NCI-H774 (cell line): ENCODE measurements at regions not wholly inside any gene's neighbourhood (a gene's known extent, or its start where the extent isn't known, plus 50 kb on each side); places are given as distances from the start of the nearest gene placed in this dataset.
"Not testable (repeated sequence)": the region's sequence is repeated elsewhere in the genome, so short reads cannot be mapped to it uniquely, and the experiment has no call there.

ENCODE experiments used
- DNase-seq: peaks from one replicate; lab custom pipeline; 2025; lab: John Stamatoyannopoulos, UW

DNA sequence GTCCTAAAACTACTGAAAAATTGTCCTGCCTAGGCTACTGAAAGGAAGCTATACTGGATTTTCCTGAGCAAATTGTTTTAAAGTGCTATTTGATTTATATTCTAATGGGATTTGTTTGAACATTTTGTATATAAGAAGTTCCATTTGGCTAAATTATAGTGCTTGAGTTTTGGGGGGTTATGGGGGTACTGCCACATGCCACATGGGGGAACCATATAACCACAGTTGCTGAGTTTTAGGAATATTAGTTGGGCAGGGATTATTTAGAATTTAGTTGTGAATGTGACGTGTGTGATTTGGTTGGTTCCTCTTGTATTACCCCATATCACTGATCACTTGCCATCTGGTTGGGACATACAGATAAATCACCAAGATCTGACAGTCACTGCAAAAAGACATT lies 224.5 kb upstream of the TAPT1 start:
- no peak for DNase-seq

DNA sequence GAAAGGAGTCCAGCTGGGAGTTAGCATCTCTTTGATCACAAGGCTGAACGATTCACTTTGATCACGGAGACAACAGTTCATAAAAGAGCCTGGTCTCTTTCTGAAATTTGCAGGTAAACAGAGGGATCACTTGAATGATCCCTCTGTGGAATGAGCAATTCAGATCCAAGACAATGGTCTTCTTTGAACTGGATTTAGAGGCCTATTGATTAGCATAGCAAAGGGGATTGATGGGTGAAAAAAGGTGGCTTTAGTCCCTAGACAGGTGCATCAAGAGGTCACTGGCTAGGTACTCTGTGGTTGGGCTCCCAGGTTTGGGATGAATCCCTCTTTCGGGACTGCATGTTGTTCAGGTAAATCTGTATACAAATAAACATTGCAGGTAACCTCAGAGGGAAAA lies 223.8 kb upstream of the TAPT1 start:
- no peak for DNase-seq

DNA sequence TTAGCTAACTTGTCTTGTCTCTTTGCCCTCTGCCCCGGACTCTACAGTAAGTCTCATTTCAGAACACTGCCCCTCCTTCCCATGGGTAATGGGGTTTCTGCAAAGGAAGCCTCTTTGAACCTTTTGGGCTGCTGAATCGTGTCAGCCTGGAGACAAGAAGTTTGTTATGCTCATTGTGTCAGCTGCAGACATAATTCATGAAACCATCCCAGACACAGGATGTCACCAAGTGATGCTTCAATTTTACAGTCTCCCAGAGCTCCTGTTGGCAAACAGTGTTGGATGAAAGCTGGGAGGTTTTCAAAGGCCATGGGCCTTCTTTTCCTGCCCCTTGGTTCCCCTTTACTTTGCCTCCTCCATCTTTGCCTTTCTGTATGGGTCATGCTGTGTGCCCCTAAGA lies 223.1 kb upstream of the TAPT1 start:
- DNase-seq, result no peak

DNA sequence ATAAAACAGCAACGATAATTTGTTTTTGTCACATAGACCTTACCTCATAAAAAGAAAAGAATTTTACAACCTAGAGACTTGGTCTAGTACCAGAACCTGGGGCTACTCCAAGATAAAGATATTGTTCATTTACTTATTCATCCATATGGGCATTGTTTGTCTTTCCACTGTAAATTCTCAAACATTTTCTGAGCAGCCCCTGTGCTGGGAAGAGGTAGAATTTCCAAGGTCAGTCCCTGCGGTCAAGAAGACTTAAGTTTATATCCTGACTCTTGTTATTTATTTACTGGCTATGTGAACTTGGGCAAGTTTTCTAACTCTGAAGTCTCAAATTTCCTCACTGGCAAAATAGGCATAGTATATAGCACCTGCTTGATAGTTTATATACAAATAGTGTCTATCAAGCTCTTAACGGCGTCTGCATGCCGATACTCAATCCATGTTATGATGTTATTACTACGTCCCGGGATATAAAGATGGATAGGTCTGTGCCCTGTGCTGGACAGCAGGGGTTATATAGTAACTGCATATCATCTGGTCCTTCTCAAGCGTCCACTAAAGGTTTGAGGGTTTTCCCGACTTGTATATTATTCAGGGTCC lies 222.1 kb upstream of the TAPT1 start:
- DNase-seq, result no peak

DNA sequence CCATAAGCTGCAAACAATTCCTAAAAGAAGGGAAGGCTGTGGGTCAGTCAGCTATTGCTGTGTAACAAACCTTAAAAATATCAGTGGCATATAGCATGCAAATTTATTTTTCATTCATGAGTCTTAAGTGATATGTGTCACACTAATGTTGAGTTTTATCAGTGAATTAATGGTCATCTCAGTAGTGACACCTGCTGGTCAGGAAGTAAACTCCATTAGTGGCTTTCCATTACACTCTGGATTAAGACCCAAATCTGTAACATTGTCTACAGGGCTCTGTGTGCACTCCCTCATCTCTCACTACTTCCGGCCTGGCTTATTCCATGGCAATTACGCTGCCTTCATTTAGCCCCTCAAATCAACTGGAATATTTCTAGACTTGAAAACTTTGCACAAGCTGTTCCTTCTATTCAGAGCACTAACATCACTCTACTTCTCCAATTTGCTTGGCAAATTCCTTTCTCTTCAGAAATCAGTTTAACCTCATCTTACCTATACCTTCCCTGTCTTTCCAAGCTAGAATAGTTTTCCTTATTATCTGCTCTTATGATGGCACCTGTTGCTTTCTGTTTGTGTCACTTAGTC lies 217.3 kb upstream of the TAPT1 start:
- DNase-seq, result peak; percentile 1

DNA sequence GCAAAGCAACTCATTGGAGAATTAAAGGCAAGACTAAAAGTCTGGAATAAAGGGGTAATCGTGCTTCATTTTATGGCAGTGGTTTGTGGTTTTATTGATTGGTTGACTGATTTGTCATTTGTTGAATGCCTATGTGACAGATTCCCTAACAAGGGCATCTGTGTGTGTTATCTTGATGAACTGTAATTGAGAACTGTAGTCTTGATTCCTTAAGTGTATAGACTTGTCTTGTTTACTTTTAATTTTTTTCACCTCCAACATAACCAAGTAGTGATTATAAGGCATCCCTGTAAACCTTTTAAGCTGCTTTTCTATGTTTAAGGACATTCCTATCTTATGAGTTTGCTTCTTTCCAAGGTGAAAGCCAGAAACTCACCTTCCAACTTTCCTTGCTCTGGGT lies 216.0 kb upstream of the TAPT1 start:
- DNase-seq, result no peak

DNA sequence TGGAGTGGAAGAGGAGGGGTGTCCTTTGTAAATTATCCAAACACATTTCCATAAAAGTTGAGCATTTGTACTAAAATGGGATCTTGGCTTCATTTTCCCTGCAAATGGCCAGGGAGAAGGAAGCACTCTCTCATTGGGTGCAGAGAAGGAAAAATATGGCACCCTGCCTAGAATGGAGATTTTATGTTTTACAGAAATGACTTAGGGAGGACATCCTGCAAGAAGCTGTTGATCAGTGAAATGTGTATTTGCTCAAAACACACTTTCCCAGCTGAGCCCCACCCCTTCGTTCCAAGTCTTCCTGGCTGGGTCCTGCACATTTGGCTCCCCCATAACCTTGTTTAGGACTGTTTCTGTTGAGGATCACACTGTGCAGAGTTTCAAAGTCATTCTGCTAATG lies 213.5 kb upstream of the TAPT1 start:
- DNase-seq, result no peak

DNA sequence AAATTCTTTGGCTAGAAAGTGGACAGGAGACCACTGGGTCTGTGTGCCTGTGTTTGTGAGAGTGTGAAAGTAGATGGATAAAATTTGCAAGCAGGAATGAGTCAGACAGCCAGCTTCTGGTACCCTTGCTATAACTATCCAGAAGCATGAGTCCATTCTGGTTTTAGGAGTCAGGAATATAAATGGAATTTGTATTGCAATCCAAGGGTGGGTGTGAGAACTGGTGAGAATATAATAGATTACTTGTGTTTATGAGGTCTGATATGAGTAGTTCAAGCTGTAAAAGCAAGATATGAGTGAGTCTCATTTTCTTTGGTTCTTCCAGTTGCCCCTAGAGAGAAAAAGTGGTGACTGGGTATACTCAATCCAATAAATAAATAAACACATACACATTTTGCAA lies 212.7 kb upstream of the TAPT1 start:
- no peak for DNase-seq

DNA sequence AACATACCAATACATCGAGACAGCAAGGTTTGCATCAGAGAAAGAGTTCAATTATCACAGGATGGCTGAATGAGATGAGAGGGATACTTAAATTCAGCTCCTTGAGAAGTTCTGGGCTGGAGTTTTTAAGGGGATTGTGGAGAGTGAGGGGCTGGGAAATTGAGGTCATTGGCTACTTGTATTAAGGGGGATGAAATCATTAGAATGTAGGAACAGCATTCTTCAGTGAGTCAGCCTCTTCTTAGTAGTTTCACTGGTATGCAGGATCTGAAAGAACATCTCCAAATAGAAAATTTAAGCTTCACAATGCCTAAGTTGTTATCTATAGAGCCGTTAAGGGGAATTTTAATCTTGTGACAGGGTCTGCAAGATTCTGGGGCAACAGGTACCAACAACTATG lies 211.6 kb upstream of the TAPT1 start:
- DNase-seq, result no peak

DNA sequence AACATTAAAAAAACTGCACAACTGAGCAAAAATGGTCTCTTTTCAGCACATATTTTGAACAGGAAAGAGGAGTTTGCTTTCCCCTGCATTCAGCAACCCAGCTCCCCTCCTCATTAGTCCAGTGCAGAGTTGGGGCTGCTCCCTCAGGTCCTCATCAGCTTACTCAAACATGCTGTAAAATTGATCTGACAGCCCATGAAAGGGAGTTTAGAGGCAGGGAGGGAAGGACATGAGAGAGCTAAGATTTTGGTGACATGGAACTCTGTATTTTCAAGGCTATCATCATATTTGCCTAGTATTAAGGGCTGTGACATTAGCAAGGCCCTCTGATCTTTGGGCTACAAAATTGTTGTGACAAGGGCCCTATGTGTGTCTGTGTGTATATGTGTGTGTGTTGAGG lies 205.6 kb upstream of the TAPT1 start:
- DNase-seq, result no peak

DNA sequence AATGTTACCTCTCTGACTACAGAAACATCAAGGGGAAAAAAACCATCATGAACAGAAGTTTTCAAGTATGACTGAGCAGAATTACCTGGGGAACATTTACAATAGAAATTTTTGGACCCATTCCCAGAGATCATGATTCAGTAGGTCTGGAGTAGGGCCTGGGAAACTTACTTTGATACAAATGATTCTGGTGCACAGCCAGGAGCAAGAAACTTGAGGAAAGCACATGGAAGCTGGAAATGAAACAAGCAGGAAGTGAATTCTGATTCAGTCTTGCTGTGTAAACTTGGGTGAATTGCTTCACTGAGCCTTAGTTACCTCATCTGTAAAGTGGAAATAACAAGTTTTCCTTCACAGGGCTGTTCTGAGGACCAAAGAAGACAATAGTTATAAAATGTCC lies 192.5 kb upstream of the TAPT1 start:
- DNase-seq, result no peak

DNA sequence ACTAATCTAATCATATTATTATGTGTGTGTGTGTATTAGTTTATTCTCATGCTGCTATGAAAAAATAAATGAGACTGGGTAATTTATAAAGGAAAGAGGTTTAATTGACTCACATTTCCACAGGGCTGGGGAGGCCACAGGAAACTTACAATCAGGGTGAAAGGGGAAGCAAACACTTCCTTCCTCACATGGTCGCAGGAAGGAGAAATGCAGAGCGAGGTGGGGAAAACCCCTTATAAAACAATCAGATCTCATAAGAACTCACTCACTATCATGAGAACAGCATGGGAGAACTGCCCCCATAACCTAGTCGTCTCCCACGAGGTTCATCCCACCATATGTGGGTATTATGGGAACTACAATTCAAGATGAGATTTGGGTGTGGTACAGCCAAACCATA lies 190.9 kb upstream of the TAPT1 start:
- DNase-seq, result no peak

DNA sequence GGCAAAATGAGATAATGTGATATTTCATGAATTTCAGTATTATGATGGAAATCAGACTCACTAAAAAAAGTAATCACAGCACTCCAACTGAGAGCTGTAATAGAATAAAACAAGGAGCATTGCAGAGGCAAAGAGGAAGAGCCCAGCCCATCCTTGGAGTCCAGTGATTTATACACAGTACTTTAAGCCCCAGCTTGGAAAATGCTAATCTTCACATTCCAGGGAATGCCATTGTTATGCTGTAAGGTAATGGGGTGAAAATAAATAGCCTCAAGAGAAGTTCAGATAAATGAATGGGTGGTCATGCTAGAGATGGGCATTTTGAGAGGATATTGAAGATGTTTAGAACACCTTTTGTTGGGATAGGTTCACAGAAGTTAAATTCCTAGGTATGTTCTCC lies 190.3 kb upstream of the TAPT1 start:
- no peak for DNase-seq

DNA sequence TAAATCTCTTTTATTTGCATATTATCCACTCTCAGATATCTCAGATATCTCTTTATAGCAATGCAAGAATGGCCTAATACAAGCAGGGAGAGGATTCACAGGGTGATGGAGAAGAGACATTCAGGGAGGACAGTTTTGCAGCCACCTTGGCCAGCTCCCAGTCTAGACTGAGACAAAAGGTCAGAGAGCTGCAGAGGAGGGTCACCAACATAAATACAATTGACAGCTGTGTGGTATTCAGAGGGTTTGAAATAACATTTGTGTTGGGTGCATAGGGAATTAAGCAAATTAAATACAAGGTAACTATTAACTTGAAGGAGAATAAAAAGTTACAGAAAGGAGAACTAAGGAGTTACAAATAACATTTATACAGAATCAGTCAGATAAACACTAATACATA lies 189.5 kb upstream of the TAPT1 start:
- no peak for DNase-seq

DNA sequence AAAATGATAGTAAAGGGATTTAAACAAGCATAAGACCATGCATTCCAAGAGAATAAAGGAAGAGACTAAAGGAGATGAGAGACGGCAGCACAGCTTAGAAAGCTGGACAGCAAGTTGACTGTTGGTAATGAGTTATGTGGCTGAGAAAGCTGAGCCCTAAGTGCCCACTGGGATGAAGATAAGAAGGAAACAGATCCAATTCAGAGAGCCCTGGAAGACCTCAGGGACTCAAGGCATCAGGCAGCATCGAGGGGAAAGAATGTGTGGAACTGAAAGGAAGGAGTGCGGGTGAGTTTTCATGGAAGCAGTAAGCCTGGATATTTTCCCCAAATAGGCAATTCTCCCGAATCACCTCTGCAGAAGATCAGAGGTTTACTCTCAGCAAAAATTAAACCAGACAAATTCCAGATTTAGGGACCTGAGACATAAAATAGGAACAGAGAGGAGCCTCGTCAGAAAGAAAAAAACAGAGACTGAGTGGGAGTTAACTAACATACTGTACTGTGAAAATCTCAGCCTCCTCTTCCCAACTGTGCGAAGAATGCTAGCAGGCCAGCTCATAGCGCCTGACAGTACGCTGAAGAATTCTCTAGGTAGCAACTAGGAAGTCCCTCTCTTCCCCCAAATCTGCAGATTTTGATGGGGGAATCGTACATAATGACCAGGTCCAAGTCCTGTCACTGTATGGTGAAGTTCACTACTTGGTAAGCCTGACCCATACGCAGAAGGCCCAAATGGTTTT lies 187.7 kb upstream of the TAPT1 start:
- no peak for DNase-seq

DNA sequence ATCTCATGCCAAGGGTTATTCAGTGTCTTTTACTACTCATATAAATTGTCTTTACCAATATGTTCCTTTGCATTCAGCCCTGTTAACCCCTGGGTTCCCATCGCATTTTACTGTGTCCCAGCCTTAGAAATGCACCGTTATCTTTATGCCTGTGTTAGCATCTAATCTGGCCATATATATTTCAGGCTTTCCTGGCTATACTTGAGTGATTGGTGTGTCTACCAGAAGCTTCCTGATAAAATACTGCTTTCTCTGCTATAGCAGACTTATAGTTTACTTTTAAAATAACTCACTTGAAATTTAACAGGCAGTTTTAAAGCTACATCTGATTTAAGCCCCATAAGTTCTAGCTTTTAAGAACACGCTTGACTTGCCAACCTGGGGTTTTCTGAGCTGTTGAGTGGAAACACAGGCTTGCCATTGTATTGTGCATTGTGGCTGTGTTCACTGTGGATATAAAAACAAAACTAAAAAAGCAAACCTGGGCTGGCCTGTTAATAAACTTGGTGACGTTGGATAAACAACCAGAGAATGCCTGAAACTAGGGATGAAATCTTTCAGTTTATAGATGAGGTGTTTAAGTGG lies 185.3 kb upstream of the TAPT1 start:
- no peak for DNase-seq

DNA sequence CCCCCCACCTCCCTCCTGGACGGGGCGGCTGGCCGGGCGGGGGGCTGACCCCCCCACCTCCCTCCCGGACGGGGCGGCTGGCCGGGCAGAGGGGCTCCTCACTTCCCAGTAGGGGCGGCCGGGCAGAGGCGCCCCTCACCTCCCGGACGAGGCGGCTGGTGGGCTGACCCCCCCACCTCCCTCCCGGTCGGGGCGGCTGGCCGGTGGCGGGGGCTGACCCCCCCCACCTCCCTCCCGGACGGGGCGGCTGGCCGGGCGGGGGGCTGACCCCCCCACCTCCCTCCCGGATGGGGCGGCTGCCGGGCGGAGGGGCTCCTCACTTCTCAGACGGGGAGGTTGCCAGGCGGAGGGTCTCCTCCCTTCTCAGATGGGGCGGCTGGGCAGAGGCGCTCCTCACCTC lies 166.9 kb upstream of the TAPT1 start:
- not testable (repeated sequence) for DNase-seq

DNA sequence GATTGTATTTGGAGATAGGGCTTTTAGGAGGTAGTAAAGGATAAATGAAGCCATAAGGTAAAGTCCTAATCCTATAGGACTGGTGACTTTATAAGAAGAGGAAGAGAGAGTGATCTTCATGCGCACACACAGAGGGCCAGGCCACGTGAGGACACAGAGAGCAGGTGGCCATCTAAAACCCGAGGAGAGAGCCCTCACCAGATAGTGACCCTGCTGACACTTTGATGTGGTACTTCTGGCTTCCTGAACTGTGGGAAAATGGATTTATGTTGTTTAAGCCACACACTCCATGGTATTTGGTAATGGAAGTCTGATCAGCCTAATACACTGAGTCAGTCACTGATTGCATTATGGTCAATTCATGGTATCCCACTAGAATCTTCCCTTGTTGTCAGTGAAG lies 164.9 kb upstream of the TAPT1 start:
- DNase-seq, result no peak

DNA sequence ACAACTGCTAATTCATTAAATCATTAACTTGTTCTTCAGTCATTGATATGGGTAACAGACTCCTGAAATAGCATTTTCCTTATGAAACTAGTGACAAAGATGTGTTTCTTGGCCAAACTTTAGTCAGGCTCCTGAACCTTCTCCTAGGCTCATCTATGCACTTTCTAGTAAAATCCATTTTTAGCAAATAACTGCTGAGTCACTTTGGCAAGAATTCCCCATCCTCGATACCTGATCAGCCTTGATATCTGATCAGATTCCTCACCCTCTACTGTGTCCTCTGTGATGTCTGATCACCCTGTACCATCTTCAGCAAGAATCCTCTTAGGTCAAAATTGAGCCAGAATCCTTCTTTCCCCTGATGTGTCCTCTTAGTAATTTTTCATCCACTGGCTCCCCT lies 161.2 kb upstream of the TAPT1 start:
- no peak for DNase-seq

DNA sequence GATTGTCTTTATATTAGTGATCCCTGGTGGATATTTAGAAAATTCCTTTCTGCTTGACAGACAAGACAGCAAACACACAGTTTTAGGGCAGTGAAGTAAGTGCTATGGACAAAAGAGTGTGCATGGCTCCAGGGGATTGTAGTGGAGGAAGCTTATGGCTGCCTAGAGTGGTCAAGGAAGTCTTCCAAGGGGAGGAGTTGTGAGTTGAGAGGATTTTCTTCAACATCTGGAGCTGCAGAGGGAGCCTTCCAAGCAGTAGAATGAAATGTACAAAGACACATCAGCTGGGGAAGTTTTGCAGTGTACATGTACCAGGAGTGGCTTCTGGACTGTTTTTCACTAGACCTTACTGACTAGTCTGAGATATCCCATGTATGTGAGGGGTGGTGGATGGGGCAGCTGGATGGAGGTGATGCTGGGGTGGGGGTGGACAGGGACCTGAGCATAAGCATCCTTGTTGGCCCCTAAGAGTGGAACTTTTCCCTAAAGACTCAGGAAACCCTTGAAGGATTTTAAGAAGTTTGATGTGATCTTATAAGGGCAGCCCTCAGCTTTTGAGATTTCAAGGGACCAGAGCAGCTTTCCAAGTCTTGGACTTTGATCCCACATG lies 160.5 kb upstream of the TAPT1 start:
- no peak for DNase-seq

DNA sequence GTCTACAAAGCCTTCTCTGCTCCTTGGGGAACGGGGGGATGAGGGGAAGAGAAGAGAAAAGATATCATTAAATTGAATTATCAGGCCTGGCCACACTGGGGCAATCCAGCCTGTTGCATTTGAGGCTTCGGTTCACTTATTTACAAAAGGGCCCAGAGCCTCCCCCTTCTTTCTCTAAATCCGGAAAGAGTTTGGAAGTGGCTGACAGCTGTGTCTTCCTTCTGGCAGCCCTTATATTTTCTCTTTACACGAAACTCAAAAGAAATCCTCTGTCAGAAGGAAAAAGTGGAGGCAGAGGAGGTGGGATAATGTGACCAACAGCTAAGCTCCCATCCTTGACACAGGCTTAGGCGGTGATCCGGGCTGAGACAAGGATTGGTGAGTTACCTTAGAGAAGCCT lies 158.3 kb upstream of the TAPT1 start:
- no peak for DNase-seq

DNA sequence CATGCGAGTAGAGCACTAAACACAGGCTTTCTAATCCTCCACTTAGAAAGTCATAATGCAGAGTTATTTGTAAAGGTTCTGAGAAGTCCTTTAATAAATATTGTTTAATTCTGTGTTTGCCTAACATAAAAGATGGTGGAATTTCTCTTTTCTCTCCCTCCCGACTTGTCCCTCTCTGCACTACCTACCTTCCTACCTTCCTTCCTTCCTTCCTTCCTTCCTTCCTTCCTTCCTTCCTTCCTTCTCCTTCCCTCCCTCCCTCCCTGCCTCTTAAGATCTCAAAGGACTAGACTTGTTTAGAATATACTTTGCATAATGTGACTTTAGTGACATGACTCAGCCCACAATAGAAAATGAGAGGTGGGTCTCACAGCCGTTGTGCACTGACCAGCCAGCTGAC lies 156.3 kb upstream of the TAPT1 start:
- no peak for DNase-seq

DNA sequence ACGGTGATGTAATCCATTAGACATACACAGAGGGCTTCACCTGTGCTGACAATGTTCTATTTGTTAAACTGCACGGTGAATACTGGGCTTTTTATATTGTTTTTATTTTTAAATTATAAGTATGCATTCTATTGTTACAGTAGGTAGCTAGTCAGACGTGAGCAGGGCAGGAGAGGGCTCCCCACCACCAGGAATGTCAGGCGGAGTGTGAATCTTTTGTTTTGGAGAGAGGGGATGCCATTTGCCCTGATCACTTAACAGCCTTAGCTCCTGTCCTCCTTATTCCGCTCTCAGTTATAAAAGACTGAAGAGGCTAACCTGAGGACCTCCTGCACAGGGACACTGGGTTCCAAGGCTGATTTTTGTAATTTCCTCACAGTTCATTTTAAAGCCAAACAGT lies 151.6 kb upstream of the TAPT1 start:
- no peak for DNase-seq
